ENCODE measurements at regions not wholly inside any gene's neighbourhood (a gene's known extent, or its start where the extent isn't known, plus 50 kb on each side); places are given as distances from the start of the nearest gene placed in this dataset.

GRCh38 chr4:110365761-110366160, 110.2 kb upstream of the ENPEP start:
- TF ChIP-seq CTCF (conservative IDR thresholded peaks at IDR 0.05) (no peak), EZH2 (IDR thresholded peaks at IDR 0.05; ENCODE audit: low read depth) (no peak)
